ENCODE measurements at regions not wholly inside any gene's neighbourhood (a gene's known extent, or its start where the extent isn't known, plus 50 kb on each side); places are given as distances from the start of the nearest gene placed in this dataset.

- intact Hi-C loops (cut with micrococcal nuclease; ENCODE audit: unreplicated experiment) (no loop called here), in situ Hi-C loops (cut with HindIII; ENCODE audit: low pct_unique_long_range_greater_than_20kb, low sequenced_read_pairs) (no loop called here)
- Histone ChIP-seq H3K4me3 (ENCODE audit: low read depth in 2 of 2, low read length in 2 of 2) (no peak overlapping the region), H3K27me3 (ENCODE audit: control insufficient read depth, insufficient read depth, low read length) (no peaks in the 10 kb centered on the region), H3K4me1 (ENCODE audit: control insufficient read depth, insufficient read depth, low read length) (no peaks in the 10 kb centered on the region), H3K36me3 (ENCODE audit: control insufficient read depth, insufficient read depth, low read length) (no peaks in the 10 kb centered on the region), H3K9me3 (ENCODE audit: control insufficient read depth, insufficient read depth, low read depth, low read length) (no peaks in the 10 kb centered on the region), H3K27ac (ENCODE audit: low read length) (no peak overlapping the region)
- DNase-seq (ENCODE audit: low read depth, low spot score) (no peak), ATAC-seq (no peak)
- TF ChIP-seq, protein P1, sequence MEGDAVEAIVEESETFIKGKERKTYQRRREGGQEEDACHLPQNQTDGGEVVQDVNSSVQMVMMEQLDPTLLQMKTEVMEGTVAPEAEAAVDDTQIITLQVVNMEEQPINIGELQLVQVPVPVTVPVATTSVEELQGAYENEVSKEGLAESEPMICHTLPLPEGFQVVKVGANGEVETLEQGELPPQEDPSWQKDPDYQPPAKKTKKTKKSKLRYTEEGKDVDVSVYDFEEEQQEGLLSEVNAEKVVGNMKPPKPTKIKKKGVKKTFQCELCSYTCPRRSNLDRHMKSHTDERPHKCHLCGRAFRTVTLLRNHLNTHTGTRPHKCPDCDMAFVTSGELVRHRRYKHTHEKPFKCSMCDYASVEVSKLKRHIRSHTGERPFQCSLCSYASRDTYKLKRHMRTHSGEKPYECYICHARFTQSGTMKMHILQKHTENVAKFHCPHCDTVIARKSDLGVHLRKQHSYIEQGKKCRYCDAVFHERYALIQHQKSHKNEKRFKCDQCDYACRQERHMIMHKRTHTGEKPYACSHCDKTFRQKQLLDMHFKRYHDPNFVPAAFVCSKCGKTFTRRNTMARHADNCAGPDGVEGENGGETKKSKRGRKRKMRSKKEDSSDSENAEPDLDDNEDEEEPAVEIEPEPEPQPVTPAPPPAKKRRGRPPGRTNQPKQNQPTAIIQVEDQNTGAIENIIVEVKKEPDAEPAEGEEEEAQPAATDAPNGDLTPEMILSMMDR (IDR thresholded peaks at IDR 0.05) = no peak
- TF ChIP-seq TCF7L2 (IDR thresholded peaks at IDR 0.05; ENCODE audit: low read depth, low read length) (no peak), POLR2AphosphoS5 (IDR thresholded peaks at IDR 0.05; ENCODE audit: low read depth, low read length) (no peak), SIN3A (IDR thresholded peaks at IDR 0.05; ENCODE audit: borderline replicate concordance, insufficient read depth, low read depth, low read length) (no peak)
- TF ChIP-seq, protein P2, sequence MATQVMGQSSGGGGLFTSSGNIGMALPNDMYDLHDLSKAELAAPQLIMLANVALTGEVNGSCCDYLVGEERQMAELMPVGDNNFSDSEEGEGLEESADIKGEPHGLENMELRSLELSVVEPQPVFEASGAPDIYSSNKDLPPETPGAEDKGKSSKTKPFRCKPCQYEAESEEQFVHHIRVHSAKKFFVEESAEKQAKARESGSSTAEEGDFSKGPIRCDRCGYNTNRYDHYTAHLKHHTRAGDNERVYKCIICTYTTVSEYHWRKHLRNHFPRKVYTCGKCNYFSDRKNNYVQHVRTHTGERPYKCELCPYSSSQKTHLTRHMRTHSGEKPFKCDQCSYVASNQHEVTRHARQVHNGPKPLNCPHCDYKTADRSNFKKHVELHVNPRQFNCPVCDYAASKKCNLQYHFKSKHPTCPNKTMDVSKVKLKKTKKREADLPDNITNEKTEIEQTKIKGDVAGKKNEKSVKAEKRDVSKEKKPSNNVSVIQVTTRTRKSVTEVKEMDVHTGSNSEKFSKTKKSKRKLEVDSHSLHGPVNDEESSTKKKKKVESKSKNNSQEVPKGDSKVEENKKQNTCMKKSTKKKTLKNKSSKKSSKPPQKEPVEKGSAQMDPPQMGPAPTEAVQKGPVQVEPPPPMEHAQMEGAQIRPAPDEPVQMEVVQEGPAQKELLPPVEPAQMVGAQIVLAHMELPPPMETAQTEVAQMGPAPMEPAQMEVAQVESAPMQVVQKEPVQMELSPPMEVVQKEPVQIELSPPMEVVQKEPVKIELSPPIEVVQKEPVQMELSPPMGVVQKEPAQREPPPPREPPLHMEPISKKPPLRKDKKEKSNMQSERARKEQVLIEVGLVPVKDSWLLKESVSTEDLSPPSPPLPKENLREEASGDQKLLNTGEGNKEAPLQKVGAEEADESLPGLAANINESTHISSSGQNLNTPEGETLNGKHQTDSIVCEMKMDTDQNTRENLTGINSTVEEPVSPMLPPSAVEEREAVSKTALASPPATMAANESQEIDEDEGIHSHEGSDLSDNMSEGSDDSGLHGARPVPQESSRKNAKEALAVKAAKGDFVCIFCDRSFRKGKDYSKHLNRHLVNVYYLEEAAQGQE (IDR thresholded peaks at IDR 0.05; ENCODE audit: insufficient read depth in 1 of 2, low read depth in 2 of 2, low read length in 1 of 2) = no peak
- ChIA-PET POLR2A (interaction anchor here (0.7 kb wide), 1 partner anchor 214 kb away, joined by 3 read pairs; no protein-coding TSS in a partner anchor), CTCF (no interaction called here)
- no TSS peak for BruUV-seq (replicated peaks)
Observed at GRCh38 chr4:142960867-142961644, 115.0 kb upstream of the INPP4B start.

- DNase-seq (ENCODE audit: low read depth, low spot score) (no peak), ATAC-seq (no peak)
- in situ Hi-C loops (cut with HindIII; ENCODE audit: low pct_unique_long_range_greater_than_20kb, low sequenced_read_pairs) (no loop called here), intact Hi-C loops (cut with micrococcal nuclease; ENCODE audit: unreplicated experiment) (no loop called here)
- H3K4me1 ChIP-seq (ENCODE audit: control insufficient read depth, insufficient read depth, low read length) = no peaks in the 10 kb centered on the region
- ChIA-PET POLR2A (no interaction called here), CTCF (no interaction called here)
- no peak overlapping the region for H3K4me3 ChIP-seq (ENCODE audit: low read depth in 2 of 2, low read length in 2 of 2)
- TF ChIP-seq TCF7L2 (IDR thresholded peaks at IDR 0.05; ENCODE audit: low read depth, low read length) (no peak), POLR2AphosphoS5 (IDR thresholded peaks at IDR 0.05; ENCODE audit: low read depth, low read length) (no peak), SIN3A (IDR thresholded peaks at IDR 0.05; ENCODE audit: borderline replicate concordance, insufficient read depth, low read depth, low read length) (no peak)
- TF ChIP-seq, protein P1 (IDR thresholded peaks at IDR 0.05) = no peak
- TF ChIP-seq, protein P2 (IDR thresholded peaks at IDR 0.05; ENCODE audit: insufficient read depth in 1 of 2, low read depth in 2 of 2, low read length in 1 of 2) = no peak
- no peak overlapping the region for H3K27ac ChIP-seq (ENCODE audit: low read length)
- no peaks in the 10 kb centered on the region for H3K9me3 ChIP-seq (ENCODE audit: control insufficient read depth, insufficient read depth, low read depth, low read length)
- no peaks in the 10 kb centered on the region for H3K36me3 ChIP-seq (ENCODE audit: control insufficient read depth, insufficient read depth, low read length)
- no TSS peak for BruUV-seq (replicated peaks)
- no peaks in the 10 kb centered on the region for H3K27me3 ChIP-seq (ENCODE audit: control insufficient read depth, insufficient read depth, low read length)
Observed at GRCh38 chr4:142961866-142962265, 115.8 kb upstream of the INPP4B start.
